ENCODE measurements at regions not wholly inside any gene's neighbourhood (a gene's known extent, or its start where the extent isn't known, plus 50 kb on each side); places are given as distances from the start of the nearest gene placed in this dataset.

DNA sequence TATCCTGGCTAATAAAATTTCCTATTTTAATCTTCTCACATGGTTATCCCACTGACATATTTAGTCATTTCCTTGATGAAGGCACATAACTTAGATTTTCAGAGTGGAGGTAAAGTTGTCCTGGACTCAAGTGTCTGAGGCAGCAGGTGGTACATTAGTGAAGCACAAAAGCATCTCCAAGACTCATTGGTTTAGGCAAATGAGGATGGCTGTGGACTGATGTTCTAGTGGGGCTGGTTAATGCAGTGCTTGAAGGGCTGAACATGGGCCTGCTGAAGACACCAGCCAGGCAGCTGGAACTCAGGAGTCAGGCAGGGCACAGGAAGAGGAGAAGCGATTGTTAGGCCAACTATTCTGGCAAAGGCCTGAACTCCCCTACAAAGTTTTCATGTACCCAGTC lies 76.3 kb upstream of the SESN3 start:
- Histone ChIP-seq H3K27me3 (no peaks in the 10 kb centered on the region), H3K4me1 (peaks cover 0 to 5% (median 0%) of the 10 kb centered on the region in 9 donors), H3K9me3 (no peaks in the 10 kb centered on the region), H3K36me3 (no peaks in the 10 kb centered on the region), H3K4me3 (no peak overlapping the region), H3K27ac (no peak overlapping the region)
- 90 to 92% methylated on average over 1 of the region's 1 CpG for WGBS, 2 donors
- intact Hi-C loops (cut with DNase I) = no loop called here
- TF ChIP-seq CTCF (IDR thresholded peaks at IDR 0.05) = no peak
- no peak for ATAC-seq
- no peak for DNase-seq

DNA sequence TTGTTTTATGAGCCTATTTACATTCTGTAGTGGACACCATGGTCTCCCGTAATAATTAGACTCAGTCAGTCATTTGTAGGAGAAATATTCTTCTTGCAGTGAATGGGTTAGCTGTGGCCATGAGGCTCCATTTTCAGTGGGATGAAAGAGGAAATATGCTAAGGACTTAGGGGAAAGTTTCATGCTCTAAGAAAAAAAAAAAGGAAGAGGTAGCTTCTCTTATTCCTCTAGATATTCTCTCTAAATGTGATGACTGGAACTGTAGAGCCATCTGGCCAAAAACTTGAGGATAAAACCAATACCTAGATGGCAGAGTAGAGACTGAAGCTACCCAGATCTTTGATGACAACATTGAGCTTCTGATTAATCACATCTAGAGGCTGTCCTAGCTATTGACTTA lies 75.8 kb upstream of the SESN3 start:
- WGBS, 2 donors = 94 to 97% methylated on average over 1 of the region's 1 CpG
- Histone ChIP-seq H3K9me3 (no peaks in the 10 kb centered on the region), H3K4me3 (no peak overlapping the region), H3K4me1 (peaks cover 0 to 5% (median 0%) of the 10 kb centered on the region in 9 donors), H3K36me3 (no peaks in the 10 kb centered on the region), H3K27ac (no peak overlapping the region), H3K27me3 (no peaks in the 10 kb centered on the region)
- DNase-seq (no peak), ATAC-seq (no peak)
- TF ChIP-seq CTCF (IDR thresholded peaks at IDR 0.05) = no peak
- intact Hi-C loops (cut with DNase I) = no loop called here

GRCh38 chr11:95306123-95306522 lies 75.1 kb upstream of the SESN3 start:
- intact Hi-C loops (cut with DNase I) = no loop called here
- no peak overlapping the region for H3K27ac ChIP-seq
- WGBS, 2 donors = 78 to 83% methylated on average over 3 of the region's 3 CpGs
- ATAC-seq (no peak), DNase-seq (no peak)
- H3K9me3 ChIP-seq = no peaks in the 10 kb centered on the region
- H3K4me1 ChIP-seq = peaks cover 0 to 5% (median 0%) of the 10 kb centered on the region in 9 donors
- H3K4me3 ChIP-seq = no peak overlapping the region
- no peaks in the 10 kb centered on the region for H3K36me3 ChIP-seq
- H3K27me3 ChIP-seq = no peaks in the 10 kb centered on the region
- TF ChIP-seq CTCF (IDR thresholded peaks at IDR 0.05) = no peak

DNA sequence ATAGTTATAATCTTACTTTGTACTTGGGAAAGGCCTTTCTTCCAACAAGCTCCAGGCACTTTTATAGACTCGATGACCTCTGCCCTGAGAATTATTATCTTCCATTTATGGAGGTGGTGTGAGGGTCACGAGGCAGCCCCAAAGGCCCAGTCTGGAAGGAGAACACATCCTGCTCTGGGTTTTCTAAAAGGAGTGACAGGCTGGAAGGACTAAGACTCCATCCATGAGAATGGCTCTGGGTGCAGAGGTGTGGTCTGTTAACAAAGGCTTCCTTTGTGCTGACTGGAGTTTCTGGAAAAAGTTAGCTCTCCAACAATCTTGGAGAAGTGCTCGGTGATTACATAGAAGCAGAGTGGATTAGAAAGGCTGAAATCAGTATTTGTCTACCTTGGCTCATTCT lies 74.7 kb upstream of the SESN3 start:
- ATAC-seq (peak in 4 of 8 donors; percentile 16 to 75 (median 50)), DNase-seq (no peak)
- no peak for TF ChIP-seq CTCF (IDR thresholded peaks at IDR 0.05)
- no peaks in the 10 kb centered on the region for H3K36me3 ChIP-seq
- no peaks in the 10 kb centered on the region for H3K9me3 ChIP-seq
- H3K4me1 ChIP-seq = peaks cover 0 to 5% (median 0%) of the 10 kb centered on the region in 9 donors
- H3K4me3 ChIP-seq = no peak overlapping the region
- H3K27me3 ChIP-seq = no peaks in the 10 kb centered on the region
- 69 to 76% methylated on average over 3 of the region's 3 CpGs for WGBS, 2 donors
- intact Hi-C loops (cut with DNase I) = no loop called here
- H3K27ac ChIP-seq = peak overlapping the region in 1 of 10 donors; percentile 7
